ENCODE measurements at regions not wholly inside any gene's neighbourhood (a gene's known extent, or its start where the extent isn't known, plus 50 kb on each side); places are given as distances from the start of the nearest gene placed in this dataset.

- Mint-ChIP-seq H3K4me1 (peaks cover 4% of the 10 kb centered on the region; the same call in 2 of the 3 replicates), H3K36me3 (ENCODE audit: low read depth) (no peaks in the 10 kb centered on the region), H3K27ac (no peak overlapping the region), H3K9me3 (no peaks in the 10 kb centered on the region), H3K4me3 (no peak overlapping the region), H3K27me3 (ENCODE audit: insufficient read depth, low read depth, poor library complexity) (no peaks in the 10 kb centered on the region)
- ATAC-seq = no peak
- H3K4me3 ChIP-seq = no peak overlapping the region
- no peak overlapping the region for H3K27ac ChIP-seq (ENCODE audit: low read depth)
- TF ChIP-seq POLR2AphosphoS5 (IDR thresholded peaks at IDR 0.05; ENCODE audit: low read depth) (no peak), ZNF331 (CRISPR knock-in tag; IDR thresholded peaks at IDR 0.05; ENCODE audit: low read depth) (no peak), REST (IDR thresholded peaks at IDR 0.05; ENCODE audit: unreplicated experiment) (no peak), EZH2 (IDR thresholded peaks at IDR 0.05; ENCODE audit: low read depth, unreplicated experiment) (no peak), ZNF114 (CRISPR knock-in tag; IDR thresholded peaks at IDR 0.05) (no peak), STAT1 (IDR thresholded peaks at IDR 0.05; ENCODE audit: unreplicated experiment) (no peak)
- DNase-seq (ENCODE audit: low spot score) = no peak
- no peak overlapping the region for H2AFZ ChIP-seq
- no peaks in the 10 kb centered on the region for H4K20me1 ChIP-seq (replicated peaks; ENCODE audit: insufficient read depth)
- peaks cover 7% of the 10 kb centered on the region; the same call in 1 of the 2 replicates for H3K9me2 ChIP-seq (ENCODE audit: insufficient read depth)
- no peaks in the 10 kb centered on the region for H3K36me3 ChIP-seq (ENCODE audit: insufficient read depth)
- no peaks in the 10 kb centered on the region for H3F3A ChIP-seq (replicated peaks; ENCODE audit: low read depth)
- no peaks in the 10 kb centered on the region for H3K27me3 ChIP-seq (ENCODE audit: insufficient read depth)
- H3K4me2 ChIP-seq = no peak overlapping the region
- H3K79me2 ChIP-seq (replicated peaks; ENCODE audit: insufficient read depth) = no peaks in the 10 kb centered on the region
- H3K4me1 ChIP-seq (ENCODE audit: insufficient read depth) = no peaks in the 10 kb centered on the region
These were observed 278.7 kb upstream of the SOX2 start for GRCh38 chr3:181432992-181433391.

- H4K20me1 ChIP-seq (replicated peaks; ENCODE audit: insufficient read depth) = no peaks in the 10 kb centered on the region
- no peaks in the 10 kb centered on the region for H3K36me3 ChIP-seq (ENCODE audit: insufficient read depth)
- H3K27me3 Mint-ChIP-seq (ENCODE audit: insufficient read depth, low read depth, poor library complexity) = no peaks in the 10 kb centered on the region
- ATAC-seq (no peak), DNase-seq (ENCODE audit: low spot score) (no peak)
- no peak overlapping the region for H3K4me3 Mint-ChIP-seq
- no peaks in the 10 kb centered on the region for H3K27me3 ChIP-seq (ENCODE audit: insufficient read depth)
- H3K9me2 ChIP-seq (ENCODE audit: insufficient read depth) = peaks cover 7% of the 10 kb centered on the region; the same call in 1 of the 2 replicates
- H3K27ac Mint-ChIP-seq = no peak overlapping the region
- no peaks in the 10 kb centered on the region for H3K79me2 ChIP-seq (replicated peaks; ENCODE audit: insufficient read depth)
- no peaks in the 10 kb centered on the region for H3F3A ChIP-seq (replicated peaks; ENCODE audit: low read depth)
- TF ChIP-seq EZH2phosphoT487 (IDR thresholded peaks at IDR 0.05; ENCODE audit: unreplicated experiment) (no peak), STAT1 (IDR thresholded peaks at IDR 0.05; ENCODE audit: unreplicated experiment) (no peak), ZNF114 (CRISPR knock-in tag; IDR thresholded peaks at IDR 0.05) (no peak)
- no peaks in the 10 kb centered on the region for H3K9me3 Mint-ChIP-seq
- no peak overlapping the region for H3K4me2 ChIP-seq
- H3K4me1 Mint-ChIP-seq = peaks cover 4% of the 10 kb centered on the region; the same call in 2 of the 3 replicates
- H3K27ac ChIP-seq (ENCODE audit: low read depth) = no peak overlapping the region
- H3K4me3 ChIP-seq = no peak overlapping the region
- H3K4me1 ChIP-seq (ENCODE audit: insufficient read depth) = no peaks in the 10 kb centered on the region
- peak overlapping the region; percentile 35 for H2AFZ ChIP-seq
- H3K36me3 Mint-ChIP-seq (ENCODE audit: low read depth) = no peaks in the 10 kb centered on the region
These were observed 280.0 kb upstream of the SOX2 start for GRCh38 chr3:181431748-181432147.

- Histone ChIP-seq H3K9me2 (ENCODE audit: insufficient read depth) (peaks cover 7% of the 10 kb centered on the region; the same call in 1 of the 2 replicates), H3K27ac (ENCODE audit: low read depth) (no peak overlapping the region), H2AFZ (no peak overlapping the region), H3F3A (replicated peaks; ENCODE audit: low read depth) (no peaks in the 10 kb centered on the region), H3K4me2 (no peak overlapping the region), H3K79me2 (replicated peaks; ENCODE audit: insufficient read depth) (no peaks in the 10 kb centered on the region), H3K4me1 (ENCODE audit: insufficient read depth) (no peaks in the 10 kb centered on the region), H4K20me1 (replicated peaks; ENCODE audit: insufficient read depth) (no peaks in the 10 kb centered on the region), H3K4me3 (no peak overlapping the region), H3K36me3 (ENCODE audit: insufficient read depth) (no peaks in the 10 kb centered on the region), H3K27me3 (ENCODE audit: insufficient read depth) (no peaks in the 10 kb centered on the region)
- Mint-ChIP-seq H3K4me1 (peaks cover 10% of the 10 kb centered on the region), H3K9me3 (no peaks in the 10 kb centered on the region), H3K27me3 (ENCODE audit: insufficient read depth, low read depth, poor library complexity) (no peaks in the 10 kb centered on the region), H3K27ac (no peak overlapping the region; the same call in 1 of the 2 replicates), H3K4me3 (no peak overlapping the region), H3K36me3 (ENCODE audit: low read depth) (no peaks in the 10 kb centered on the region)
- ATAC-seq = no peak
- no peak for DNase-seq (ENCODE audit: low spot score)
- no peak for TF ChIP-seq ZNF462 (CRISPR knock-in tag; IDR thresholded peaks at IDR 0.05)
- TF ChIP-seq STAT1 (IDR thresholded peaks at IDR 0.05; ENCODE audit: unreplicated experiment) = no peak
These were observed 286.7 kb upstream of the SOX2 start for GRCh38 chr3:181425074-181425473.

Measured in GM23338 (cell line).